ENCODE measurements at regions not wholly inside any gene's neighbourhood (a gene's known extent, or its start where the extent isn't known, plus 50 kb on each side); places are given as distances from the start of the nearest gene placed in this dataset.

GRCh38 chr4:59728496-59728895 is 1471.6 kb upstream of the ADGRL3 start:
- Histone ChIP-seq H3K9ac (replicated peaks; ENCODE audit: extremely low read depth, insufficient read depth, low read length) (no peak overlapping the region), H3K27ac (ENCODE audit: insufficient read depth, low read depth, low read length) (no peak overlapping the region), H2AFZ (ENCODE audit: low read depth, low read length) (no peak overlapping the region), H3K9me3 (replicated peaks; ENCODE audit: control insufficient read depth, insufficient read depth, low read length) (no peaks in the 10 kb centered on the region), H3K4me3 (replicated peaks in 1 of 3; ENCODE audit: insufficient read depth in 1 of 3, low read depth in 1 of 3, low read length in 3 of 3) (no peak overlapping the region), H4K20me1 (replicated peaks; ENCODE audit: control insufficient read depth, extremely low read depth, insufficient read depth, low read length) (no peaks in the 10 kb centered on the region), H3K27me3 (ENCODE audit: control insufficient read depth in 2 of 2, insufficient read depth in 2 of 2, low read length in 2 of 2) (no peaks in the 10 kb centered on the region), H3K4me2 (ENCODE audit: insufficient read depth, low read length) (no peak overlapping the region), H3K36me3 (ENCODE audit: control insufficient read depth in 2 of 2, extremely low read depth in 1 of 2, insufficient read depth in 2 of 2, low read length in 2 of 2) (no peaks in the 10 kb centered on the region), H3K4me1 (ENCODE audit: control insufficient read depth, extremely low read depth, insufficient read depth, low read length) (no peaks in the 10 kb centered on the region), H3K9me1 (replicated peaks; ENCODE audit: control insufficient read depth, extremely low read depth, insufficient read depth, low read length) (no peaks in the 10 kb centered on the region), H3K79me2 (ENCODE audit: control insufficient read depth, insufficient read depth, low read length) (no peaks in the 10 kb centered on the region)
- intact Hi-C loops (cut with micrococcal nuclease) (no loop called here), dilution Hi-C loops (cut with MboI; ENCODE audit: extremely low pct_ligation_motif_present, low sequenced_read_pairs) (no loop called here)
- DNase-seq (ENCODE audit: low read depth, low spot score) (no peak), FAIRE-seq (no peak)
- no peak for TF ChIP-seq JUN (IDR thresholded peaks at IDR 0.05; ENCODE audit: borderline replicate concordance, insufficient read depth, insufficient read length, low read depth)
- TF ChIP-seq MYC (IDR thresholded peaks at IDR 0.05; ENCODE audit: low read depth, low read length) = no peak
- TF ChIP-seq POLR2A (IDR thresholded peaks at IDR 0.05; ENCODE audit: low read depth, low read length) = no peak
- TF ChIP-seq POLR2AphosphoS5 (IDR thresholded peaks at IDR 0.05; ENCODE audit: insufficient read depth, low read depth, low read length) = no peak
- ChIA-PET POLR2A (no interaction called here), CTCF (no interaction called here)
- BruUV-seq (replicated peaks) = no TSS peak

GRCh38 chr4:59729321-59729720 is 1470.8 kb upstream of the ADGRL3 start:
- Histone ChIP-seq H3K9me3 (replicated peaks; ENCODE audit: control insufficient read depth, insufficient read depth, low read length) (no peaks in the 10 kb centered on the region), H3K9me1 (replicated peaks; ENCODE audit: control insufficient read depth, extremely low read depth, insufficient read depth, low read length) (no peaks in the 10 kb centered on the region), H2AFZ (ENCODE audit: low read depth, low read length) (no peak overlapping the region), H3K4me2 (ENCODE audit: insufficient read depth, low read length) (no peak overlapping the region), H3K79me2 (ENCODE audit: control insufficient read depth, insufficient read depth, low read length) (no peaks in the 10 kb centered on the region), H4K20me1 (replicated peaks; ENCODE audit: control insufficient read depth, extremely low read depth, insufficient read depth, low read length) (no peaks in the 10 kb centered on the region), H3K27me3 (ENCODE audit: control insufficient read depth in 2 of 2, insufficient read depth in 2 of 2, low read length in 2 of 2) (no peaks in the 10 kb centered on the region), H3K36me3 (ENCODE audit: control insufficient read depth in 2 of 2, extremely low read depth in 1 of 2, insufficient read depth in 2 of 2, low read length in 2 of 2) (no peaks in the 10 kb centered on the region), H3K4me1 (ENCODE audit: control insufficient read depth, extremely low read depth, insufficient read depth, low read length) (no peaks in the 10 kb centered on the region), H3K4me3 (replicated peaks in 1 of 3; ENCODE audit: insufficient read depth in 1 of 3, low read depth in 1 of 3, low read length in 3 of 3) (no peak overlapping the region), H3K9ac (replicated peaks; ENCODE audit: extremely low read depth, insufficient read depth, low read length) (no peak overlapping the region), H3K27ac (ENCODE audit: insufficient read depth, low read depth, low read length) (no peak overlapping the region)
- intact Hi-C loops (cut with micrococcal nuclease) (no loop called here), dilution Hi-C loops (cut with MboI; ENCODE audit: extremely low pct_ligation_motif_present, low sequenced_read_pairs) (no loop called here)
- DNase-seq (ENCODE audit: low read depth, low spot score) (no peak), FAIRE-seq (no peak)
- CTCF ChIA-PET = no interaction called here
- POLR2A ChIA-PET = no interaction called here
- no peak for TF ChIP-seq MAX (IDR thresholded peaks at IDR 0.05; ENCODE audit: insufficient read depth, insufficient read length)
- no peak for TF ChIP-seq MYC (IDR thresholded peaks at IDR 0.05; ENCODE audit: low read depth, low read length)
- no peak for TF ChIP-seq FOS (IDR thresholded peaks at IDR 0.05; ENCODE audit: borderline replicate concordance, insufficient read depth, low read length)
- TF ChIP-seq POLR2AphosphoS5 (IDR thresholded peaks at IDR 0.05; ENCODE audit: insufficient read depth, low read depth, low read length) = no peak
- no peak for TF ChIP-seq JUN (IDR thresholded peaks at IDR 0.05; ENCODE audit: borderline replicate concordance, insufficient read depth, insufficient read length, low read depth)
- TF ChIP-seq POLR2A (IDR thresholded peaks at IDR 0.05; ENCODE audit: low read depth, low read length) = no peak
- TF ChIP-seq GATA2 (IDR thresholded peaks at IDR 0.05; ENCODE audit: insufficient read depth, insufficient read length, low read depth, low read length) = no peak
- TF ChIP-seq CTCF (IDR thresholded peaks at IDR 0.05; ENCODE audit: extremely low read depth in 1 of 2, insufficient read depth in 1 of 2, low read depth in 1 of 2, low read length in 2 of 2) = no peak
- no peak for TF ChIP-seq EZH2 (IDR thresholded peaks at IDR 0.05; ENCODE audit: borderline replicate concordance, low read depth, low read length, severe bottlenecking)
- BruUV-seq (replicated peaks) = no TSS peak
